ENCODE measurements at regions not wholly inside any gene's neighbourhood (a gene's known extent, or its start where the extent isn't known, plus 50 kb on each side); places are given as distances from the start of the nearest gene placed in this dataset.

- Mint-ChIP-seq H3K4me1 (0 out of 4 replicates have a peak, but pooled peaks cover 0 to 7% of the 10 kb centered on the region in 2 experiments), H3K27ac (no peak overlapping the region; a peak in 1 of 7 replicates), H3K9me3 (no peaks in the 10 kb centered on the region), H3K27me3 (ENCODE audit: low read depth) (peaks cover 1% of the 10 kb centered on the region), H3K4me3 (no peak overlapping the region), H3K36me3 (ENCODE audit: insufficient read depth in 1 of 3, low read depth in 3 of 3) (no peaks in the 10 kb centered on the region)
- no peak overlapping the region for H2BK5ac ChIP-seq (ENCODE audit: insufficient read length, low read length)
- H3K4me1 ChIP-seq (ENCODE audit: insufficient read depth, low read length), result no peaks in the 10 kb centered on the region
- no peaks in the 10 kb centered on the region for H3K79me1 ChIP-seq (ENCODE audit: insufficient read depth, low read depth, low read length, poor library complexity, severe bottlenecking)
- no peak overlapping the region for H3K18ac ChIP-seq (ENCODE audit: insufficient read length, low read depth, low read length)
- H3K23me2 ChIP-seq (ENCODE audit: insufficient read length, low read depth, low read length, poor library complexity, severe bottlenecking), result no peaks in the 10 kb centered on the region
- no peak overlapping the region for H4K5ac ChIP-seq (ENCODE audit: insufficient read length, low read depth, low read length)
- H2AK5ac ChIP-seq (ENCODE audit: insufficient read length, low read length), result no peak overlapping the region
- TF ChIP-seq CTCF (conservative IDR thresholded peaks at IDR 0.05), result peak; percentile 50
- no peak overlapping the region for H3K4me2 ChIP-seq (ENCODE audit: insufficient read depth, insufficient read length, low read length)
- no peaks in the 10 kb centered on the region for H3K9me3 ChIP-seq (ENCODE audit: control insufficient read depth, low read depth, low read length)
- no peaks in the 10 kb centered on the region for H4K20me1 ChIP-seq (ENCODE audit: control insufficient read depth, insufficient read depth, insufficient read length)
- no peak overlapping the region for H2BK20ac ChIP-seq (ENCODE audit: low read depth, low read length, poor library complexity, severe bottlenecking)
- H3K56ac ChIP-seq (ENCODE audit: insufficient read length, low read depth, low read length), result no peak overlapping the region
- no peak overlapping the region for H2BK15ac ChIP-seq (ENCODE audit: low read depth, low read length)
- H3K27ac ChIP-seq (ENCODE audit: insufficient read length, low read depth, low read length), result no peak overlapping the region
- WGBS (ENCODE audit: extremely low coverage, insufficient read length, low lambda C conversion rate), result no CpG with 5 or more reads among the region's 10 CpGs
- no peak overlapping the region for H2BK12ac ChIP-seq (ENCODE audit: insufficient read length, low read depth, low read length)
- no peak overlapping the region for H2AFZ ChIP-seq (ENCODE audit: low read length)
- H3T11ph ChIP-seq (ENCODE audit: low read length), result no peak overlapping the region
- H3K14ac ChIP-seq (ENCODE audit: insufficient read depth, low read length), result no peak overlapping the region
- no peak overlapping the region for H4K8ac ChIP-seq (replicated peaks; ENCODE audit: insufficient read length, low read depth, low read length)
- H3K23ac ChIP-seq (ENCODE audit: insufficient read length, low read depth, low read length), result no peak overlapping the region
- no peak overlapping the region for H2BK120ac ChIP-seq (ENCODE audit: low read depth, low read length, poor library complexity, severe bottlenecking)
- H4K91ac ChIP-seq (ENCODE audit: insufficient read length, low read depth, low read length), result no peak overlapping the region
- H3K79me2 ChIP-seq (ENCODE audit: insufficient read depth, low read length), result no peaks in the 10 kb centered on the region
- DNase-seq, result peak; percentile 49
- no peak overlapping the region for H3K4ac ChIP-seq (ENCODE audit: low read depth, low read length)
- no peak overlapping the region for H3K9ac ChIP-seq (ENCODE audit: extremely low read depth, insufficient read length, low read length)
- H3K27me3 ChIP-seq (ENCODE audit: insufficient read depth, low read length), result no peaks in the 10 kb centered on the region
Observed at GRCh38 chr15:60215225-60215963, 182.4 kb downstream of the ANXA2 start.

All from H9 (cell line).